WTC11 (cell line): ENCODE measurements at regions not wholly inside any gene's neighbourhood (a gene's known extent, or its start where the extent isn't known, plus 50 kb on each side); places are given as distances from the start of the nearest gene placed in this dataset.

Source experiments
- ATF6 ChIP-seq: sonication (generic); formaldehyde crosslinking; IDR thresholded peaks from 2 replicates; pipeline ENCODE4 v1.8.1; 2023; ENCODE audit warnings: mild to moderate bottlenecking, missing genetic modification reagents
- CTCF ChIP-seq: fragments of 200-600 bp; IDR thresholded peaks from 2 replicates; pipeline ENCODE4 v1.8.0; 2022; ENCODE audit warnings: antibody characterized with exemption
- FOXP1 ChIP-seq: sonication (generic); formaldehyde crosslinking; IDR thresholded peaks from 2 replicates; pipeline ENCODE4 v1.8.0; 2022; ENCODE audit warnings: missing genetic modification reagents, mild to moderate bottlenecking, moderate library complexity, borderline replicate concordance
- JUN ChIP-seq: sonication (generic); formaldehyde crosslinking; IDR thresholded peaks from 2 replicates; pipeline ENCODE4 v1.8.0; 2023; ENCODE audit warnings: mild to moderate bottlenecking, missing genetic modification reagents
- TF ChIP-seq, protein P1 (sequence below): sonication (generic); formaldehyde crosslinking; IDR thresholded peaks from 2 replicates; pipeline ENCODE4 v1.8.1; 2023; ENCODE audit warnings: mild to moderate bottlenecking, missing genetic modification reagents, moderate library complexity
- TF ChIP-seq, protein P2 (sequence below): sonication (generic); formaldehyde crosslinking; IDR thresholded peaks from 2 replicates; pipeline ENCODE4 v1.8.0; 2022; ENCODE audit warnings: mild to moderate bottlenecking, missing genetic modification reagents

DNA sequence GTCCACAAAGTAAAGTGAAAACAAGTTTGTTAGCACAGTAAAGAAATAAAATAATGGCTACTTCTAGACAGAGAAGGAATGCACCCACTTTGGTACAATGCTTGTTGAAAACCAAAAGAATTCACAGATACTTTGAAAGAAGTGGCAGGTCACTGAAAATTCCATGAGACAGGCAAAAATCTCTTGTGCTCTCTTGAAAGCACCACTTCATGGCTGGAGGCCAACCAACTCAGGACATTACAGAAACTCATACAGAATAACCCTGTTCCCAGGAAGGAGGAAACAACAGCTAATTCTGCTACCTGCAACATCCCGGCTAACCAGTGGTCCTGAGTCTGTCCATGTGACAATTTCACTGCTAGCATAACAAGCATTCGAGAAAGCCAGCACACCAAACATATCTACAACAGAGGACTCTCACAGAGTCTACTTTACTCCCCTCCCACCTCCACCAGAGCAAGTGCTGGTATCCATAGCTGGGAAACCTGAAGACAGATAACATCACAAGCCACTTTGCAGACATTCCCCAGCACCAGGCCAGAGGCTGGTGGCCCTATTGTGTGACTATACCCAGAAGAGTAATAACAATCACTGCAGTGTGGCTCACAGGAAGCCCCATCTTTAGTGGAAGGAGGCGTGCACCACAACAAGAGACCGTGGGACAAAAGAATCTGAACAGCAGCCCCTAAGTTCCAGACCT is 255.3 kb upstream of the SLITRK3 start:
- TF ChIP-seq CTCF (no peak), ATF6 (CRISPR knock-in tag) (no peak), FOXP1 (no peak), JUN (CRISPR knock-in tag) (no peak)
- TF ChIP-seq, protein P1, sequence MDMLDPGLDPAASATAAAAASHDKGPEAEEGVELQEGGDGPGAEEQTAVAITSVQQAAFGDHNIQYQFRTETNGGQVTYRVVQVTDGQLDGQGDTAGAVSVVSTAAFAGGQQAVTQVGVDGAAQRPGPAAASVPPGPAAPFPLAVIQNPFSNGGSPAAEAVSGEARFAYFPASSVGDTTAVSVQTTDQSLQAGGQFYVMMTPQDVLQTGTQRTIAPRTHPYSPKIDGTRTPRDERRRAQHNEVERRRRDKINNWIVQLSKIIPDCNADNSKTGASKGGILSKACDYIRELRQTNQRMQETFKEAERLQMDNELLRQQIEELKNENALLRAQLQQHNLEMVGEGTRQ (CRISPR knock-in tag) = no peak
- TF ChIP-seq, protein P2, sequence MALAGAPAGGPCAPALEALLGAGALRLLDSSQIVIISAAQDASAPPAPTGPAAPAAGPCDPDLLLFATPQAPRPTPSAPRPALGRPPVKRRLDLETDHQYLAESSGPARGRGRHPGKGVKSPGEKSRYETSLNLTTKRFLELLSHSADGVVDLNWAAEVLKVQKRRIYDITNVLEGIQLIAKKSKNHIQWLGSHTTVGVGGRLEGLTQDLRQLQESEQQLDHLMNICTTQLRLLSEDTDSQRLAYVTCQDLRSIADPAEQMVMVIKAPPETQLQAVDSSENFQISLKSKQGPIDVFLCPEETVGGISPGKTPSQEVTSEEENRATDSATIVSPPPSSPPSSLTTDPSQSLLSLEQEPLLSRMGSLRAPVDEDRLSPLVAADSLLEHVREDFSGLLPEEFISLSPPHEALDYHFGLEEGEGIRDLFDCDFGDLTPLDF (CRISPR knock-in tag) = no peak
